ENCODE measurements at regions not wholly inside any gene's neighbourhood (a gene's known extent, or its start where the extent isn't known, plus 50 kb on each side); places are given as distances from the start of the nearest gene placed in this dataset.
"Not testable (repeated sequence)": the region's sequence is repeated elsewhere in the genome, so short reads cannot be mapped to it uniquely, and the experiment has no call there.

DNA sequence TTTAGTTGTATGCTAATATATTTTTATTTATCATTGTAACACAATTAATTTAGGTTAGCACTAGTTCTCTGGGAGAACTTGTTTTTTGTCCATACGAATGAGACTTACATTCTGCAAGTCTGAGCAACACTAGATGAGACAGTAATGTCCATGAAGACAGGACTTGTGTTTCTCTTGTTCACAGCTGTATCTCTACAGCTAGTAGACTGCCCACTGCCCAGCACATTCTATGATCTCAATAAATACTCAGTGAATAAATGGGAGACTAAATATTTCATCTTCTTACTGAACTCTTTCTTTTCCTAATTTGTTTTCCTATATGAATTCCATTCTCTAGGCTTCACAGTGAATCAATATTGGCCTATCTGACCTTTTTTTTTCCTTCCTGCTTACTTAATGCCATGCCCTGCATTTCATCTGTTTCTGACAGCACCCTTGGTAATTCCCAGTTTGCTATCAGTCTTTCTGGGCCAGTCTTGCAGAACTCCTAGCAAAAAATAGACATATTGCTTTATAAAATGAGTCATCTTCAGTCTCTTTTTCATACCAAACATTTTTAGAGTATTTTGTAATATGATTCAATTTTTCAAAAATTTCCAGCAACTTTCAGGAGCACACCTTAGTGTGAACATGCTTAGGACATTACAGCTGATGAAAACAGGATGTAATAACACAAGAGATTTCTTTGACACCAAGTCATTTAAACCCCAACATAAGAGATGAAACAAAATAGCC is 185.5 kb upstream of the ATP2B1 start:
- no peak for DNase-seq

- DNase-seq = no peak
Measured at GRCh38 chr12:89892436-89892835, 183.8 kb upstream of the ATP2B1 start.

- DNase-seq = no peak
Measured at GRCh38 chr12:89891933-89892332, 183.3 kb upstream of the ATP2B1 start.

DNA sequence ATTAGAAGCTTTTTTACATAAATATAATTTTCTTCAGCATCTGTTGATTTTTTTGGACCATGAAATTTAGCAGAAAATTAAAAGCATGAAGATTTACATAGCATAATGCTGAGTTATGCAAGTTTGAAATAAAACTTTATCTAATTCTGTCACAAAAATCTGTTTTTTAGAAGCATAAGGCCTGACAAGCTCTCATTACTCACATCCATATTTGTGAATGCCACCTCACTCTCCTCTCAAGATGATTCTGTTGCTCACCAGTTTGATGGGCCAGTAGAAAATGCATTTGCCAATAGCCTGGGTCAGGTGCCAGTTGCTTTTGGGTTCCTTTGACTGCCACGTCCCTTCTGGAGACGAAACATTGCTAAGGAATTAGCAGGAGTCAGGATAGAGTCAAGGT is 181.5 kb upstream of the ATP2B1 start:
- no peak for DNase-seq

DNA sequence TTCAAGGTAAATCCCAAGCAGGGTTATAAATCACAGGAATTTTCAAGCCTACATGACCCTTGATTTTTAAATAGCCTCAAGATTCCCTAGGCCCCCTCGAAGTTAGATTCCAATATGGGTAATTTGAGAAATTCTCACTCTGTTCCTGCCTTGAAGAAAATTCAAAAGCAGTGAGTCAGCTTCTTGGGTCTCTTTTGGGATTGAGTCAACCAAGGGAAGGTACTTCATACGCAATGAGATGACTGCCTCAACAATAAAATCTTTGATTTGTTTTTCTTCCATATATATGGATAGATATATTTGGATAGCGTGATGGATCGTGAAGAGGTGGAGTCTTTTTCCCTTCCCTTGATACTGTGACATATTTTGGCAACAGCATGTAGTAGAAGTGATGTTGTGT is 180.4 kb upstream of the ATP2B1 start:
- no peak for DNase-seq

DNA sequence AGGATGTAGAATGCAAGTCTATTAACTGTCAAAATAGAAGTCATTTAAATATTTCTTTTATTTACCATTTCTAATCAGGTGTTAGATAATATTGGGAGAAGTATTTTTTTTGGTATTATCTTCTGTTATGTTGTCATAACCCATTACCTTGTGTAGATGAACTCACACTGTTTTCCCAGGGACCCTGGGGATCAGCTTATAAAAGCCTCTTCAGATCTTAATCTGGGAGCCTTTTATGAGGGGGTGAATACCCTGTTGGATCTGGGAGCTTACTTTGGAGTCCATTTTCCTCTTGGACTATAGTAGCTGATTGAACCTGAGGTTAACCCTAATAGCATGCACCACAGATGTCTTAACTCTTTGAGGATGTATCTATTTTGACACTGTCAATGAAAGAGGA is 176.3 kb upstream of the ATP2B1 start:
- no peak for DNase-seq

DNA sequence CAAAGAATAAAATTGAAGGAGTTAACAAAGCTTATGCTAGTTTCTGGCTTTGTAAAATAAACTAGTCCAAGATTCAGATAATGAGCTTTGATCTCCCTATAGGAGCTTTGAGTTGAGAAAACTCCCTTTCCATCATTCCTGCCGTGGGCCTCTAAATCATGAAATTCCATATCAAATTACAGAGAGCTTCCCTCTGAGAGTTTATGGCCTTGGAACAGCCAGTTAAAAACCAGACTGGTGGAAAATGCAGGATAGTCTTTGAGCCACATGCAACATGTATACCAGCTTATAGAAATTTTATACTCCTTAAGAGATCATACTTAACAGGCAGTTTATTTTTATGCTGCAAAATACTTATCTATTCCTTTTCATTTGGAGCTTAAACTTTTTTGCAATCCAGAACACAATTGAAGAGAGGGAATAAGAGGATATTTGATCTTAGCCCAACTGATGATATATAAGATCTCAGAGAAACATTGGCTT is 175.8 kb upstream of the ATP2B1 start:
- DNase-seq = no peak

DNA sequence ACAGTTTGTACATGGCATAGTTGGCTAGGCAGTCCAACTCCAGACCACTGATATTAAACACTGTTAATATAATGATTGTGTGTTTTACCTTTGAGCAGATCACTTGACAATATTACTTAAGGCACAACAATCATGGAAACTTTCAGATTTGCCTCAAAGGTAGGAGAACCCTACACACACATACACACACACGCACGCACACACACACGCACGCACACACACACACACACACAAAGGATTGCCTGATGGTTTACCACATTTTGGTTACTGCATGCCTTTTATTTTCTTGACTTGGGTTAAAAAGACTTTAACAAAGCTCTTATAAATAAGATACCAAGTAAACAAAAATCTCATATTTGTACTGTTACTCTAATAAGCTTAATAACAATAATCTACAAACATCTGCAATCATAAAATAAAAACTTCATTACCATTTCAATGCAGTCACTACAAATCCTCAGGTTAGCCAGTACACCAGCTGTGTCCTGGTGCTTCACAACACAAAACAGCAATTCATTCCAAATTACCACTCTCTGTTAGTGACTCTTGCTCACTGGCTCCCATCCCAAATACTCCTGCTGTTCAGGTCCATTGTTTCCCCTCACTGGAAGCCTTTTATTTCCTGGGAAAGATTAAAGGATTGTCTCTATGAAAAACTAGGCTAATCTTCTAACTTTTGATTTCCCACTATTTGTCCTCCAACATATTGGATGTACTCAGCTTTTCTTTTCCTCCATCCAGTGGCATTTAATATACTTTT is 175.2 kb upstream of the ATP2B1 start:
- no peak for DNase-seq

DNA sequence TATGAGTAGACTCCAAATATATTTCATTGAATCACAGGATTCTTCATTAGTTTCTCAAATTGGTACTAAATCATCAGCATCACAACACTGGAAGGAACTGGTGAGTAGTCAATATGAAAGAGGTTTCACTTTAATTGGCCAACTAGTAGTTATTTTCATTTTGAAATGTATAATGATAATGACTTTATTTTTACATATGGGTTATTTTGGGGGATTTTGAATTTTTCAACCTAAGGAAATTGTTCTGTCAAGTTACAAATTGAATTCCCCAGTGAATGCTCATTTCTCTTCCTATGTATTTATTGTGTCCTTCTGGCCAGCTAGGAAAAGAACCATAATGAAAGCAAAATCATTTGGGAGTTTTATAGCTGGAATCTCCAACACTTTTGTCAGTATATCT is 174.2 kb upstream of the ATP2B1 start:
- DNase-seq = no peak

DNA sequence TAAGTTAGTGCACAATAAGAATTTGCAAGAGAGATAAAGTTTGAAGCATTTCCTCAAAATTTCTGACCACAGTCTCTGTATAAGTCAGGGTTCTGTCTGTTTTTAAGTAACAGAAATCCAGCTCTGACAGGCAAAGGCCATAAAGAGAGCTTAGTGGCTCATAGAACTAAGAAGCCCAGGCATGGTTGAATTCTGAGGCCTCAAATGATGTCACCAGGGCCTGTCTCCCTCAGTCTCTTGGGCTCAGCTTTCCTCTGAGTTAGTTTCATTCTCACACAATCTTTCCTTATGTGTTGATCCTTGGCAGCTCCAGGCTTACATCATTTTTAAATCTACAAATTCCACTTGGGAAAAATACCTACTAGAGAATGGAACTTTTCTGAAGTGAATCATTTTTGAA is 173.4 kb upstream of the ATP2B1 start:
- DNase-seq = no peak

DNA sequence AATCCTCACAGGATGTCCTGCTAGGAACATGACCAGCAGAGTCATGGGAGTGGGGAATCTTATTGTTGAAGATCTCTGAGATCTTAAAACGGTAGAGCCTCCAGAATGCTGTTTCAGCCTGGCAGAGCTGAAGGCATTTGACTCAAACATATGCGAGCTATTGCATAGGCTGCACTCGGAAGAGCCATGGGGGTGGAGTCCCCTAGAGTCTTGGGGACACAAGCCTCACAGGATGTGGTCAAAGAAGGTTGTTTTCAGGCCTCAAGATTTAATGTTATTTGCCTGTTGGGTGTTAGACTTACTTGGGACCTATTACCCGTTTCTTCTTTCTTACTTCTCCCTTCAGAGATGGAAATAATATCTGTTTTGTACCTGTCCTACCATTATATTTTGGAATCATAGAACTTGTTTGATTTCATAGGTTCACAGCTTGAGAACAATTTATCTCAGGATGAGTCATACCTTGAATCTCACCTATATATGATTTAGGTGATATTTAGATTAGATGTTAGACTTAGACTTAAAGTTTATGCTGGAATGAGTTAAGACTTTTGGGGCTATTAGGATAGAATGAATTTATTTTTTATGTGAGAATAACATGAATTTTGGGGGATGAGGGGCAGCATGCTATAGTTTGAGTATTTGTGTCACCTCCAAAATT is 172.2 kb upstream of the ATP2B1 start:
- peak; percentile 29 for DNase-seq

DNA sequence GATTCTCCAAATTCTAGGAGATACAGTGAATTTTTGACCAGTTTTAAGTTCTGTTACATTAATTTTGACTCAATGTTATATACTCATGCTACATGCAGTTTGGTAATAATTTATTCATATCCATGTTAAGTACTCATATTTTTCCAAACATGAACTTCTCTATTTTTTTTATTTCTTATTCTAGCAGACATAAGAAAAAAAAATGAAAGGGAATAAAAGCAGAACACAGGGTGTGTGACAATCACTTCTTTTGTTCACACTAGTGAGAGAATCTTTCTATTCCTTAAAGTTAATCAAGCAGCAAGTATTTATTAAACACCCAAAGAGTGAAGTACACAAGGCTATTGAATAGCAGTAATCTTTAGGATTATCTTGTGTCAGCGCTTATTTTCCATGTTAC is 171.1 kb upstream of the ATP2B1 start:
- DNase-seq = no peak

- no peak for DNase-seq
Measured at GRCh38 chr12:89878950-89879349, 170.3 kb upstream of the ATP2B1 start.

DNA sequence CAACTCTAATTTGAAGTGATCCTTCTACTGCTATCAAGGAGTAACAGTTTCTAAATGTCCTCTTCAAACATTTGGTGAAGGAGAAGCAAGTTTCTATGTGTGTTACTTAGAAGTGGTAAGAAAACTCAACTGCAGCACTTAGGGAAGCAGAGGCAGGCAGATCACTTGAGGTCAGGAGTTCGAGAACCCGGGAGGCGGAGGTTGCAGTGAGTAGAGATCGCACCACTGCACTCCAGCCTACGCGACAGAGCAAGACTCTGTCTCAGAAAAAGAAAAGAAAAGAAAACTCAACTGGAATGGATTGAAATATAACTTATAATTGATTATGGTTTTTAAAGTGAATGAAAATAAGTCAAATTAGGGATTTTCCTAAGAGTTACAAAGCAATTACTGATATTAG is 169.7 kb upstream of the ATP2B1 start:
- DNase-seq = no peak

- DNase-seq = no peak
Measured at GRCh38 chr12:89877671-89878070, 169.0 kb upstream of the ATP2B1 start.

DNA sequence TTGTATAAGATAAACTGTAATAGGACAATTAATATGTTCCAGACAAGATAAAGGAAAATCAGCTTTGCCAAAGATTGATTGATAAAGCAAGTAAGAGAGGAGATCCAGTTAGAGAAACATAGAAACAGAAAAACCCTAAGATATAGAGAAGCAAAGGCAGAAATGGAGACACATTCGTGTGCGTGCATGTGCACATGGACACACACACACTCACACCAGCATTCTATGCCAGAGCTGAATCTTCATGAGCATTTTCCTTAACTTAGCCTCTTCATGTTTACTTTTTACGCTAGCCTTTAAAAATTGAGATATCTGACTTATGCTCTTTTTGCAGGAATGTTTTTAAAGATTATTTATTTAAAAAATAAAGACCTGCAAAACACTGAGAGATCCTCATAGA is 168.5 kb upstream of the ATP2B1 start:
- no peak for DNase-seq

DNA sequence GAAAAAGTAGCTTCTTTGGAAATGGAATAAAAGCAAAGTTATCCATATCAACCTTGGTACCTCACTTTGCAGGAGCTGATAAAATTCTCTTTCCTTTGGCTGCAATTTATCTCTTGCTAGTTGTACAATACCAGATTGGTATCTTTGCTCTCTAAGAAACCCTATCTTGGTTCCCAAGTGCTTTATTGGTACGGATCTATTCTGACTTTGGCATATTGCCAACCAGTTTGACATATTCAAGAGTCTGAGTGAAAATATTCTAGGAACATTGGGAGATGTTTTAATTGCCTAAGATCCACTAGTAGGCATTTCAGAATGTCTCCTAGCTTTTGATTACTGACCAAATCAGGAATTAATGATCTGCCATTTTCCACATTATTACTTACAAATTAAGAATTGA is 167.2 kb upstream of the ATP2B1 start:
- no peak for DNase-seq

DNA sequence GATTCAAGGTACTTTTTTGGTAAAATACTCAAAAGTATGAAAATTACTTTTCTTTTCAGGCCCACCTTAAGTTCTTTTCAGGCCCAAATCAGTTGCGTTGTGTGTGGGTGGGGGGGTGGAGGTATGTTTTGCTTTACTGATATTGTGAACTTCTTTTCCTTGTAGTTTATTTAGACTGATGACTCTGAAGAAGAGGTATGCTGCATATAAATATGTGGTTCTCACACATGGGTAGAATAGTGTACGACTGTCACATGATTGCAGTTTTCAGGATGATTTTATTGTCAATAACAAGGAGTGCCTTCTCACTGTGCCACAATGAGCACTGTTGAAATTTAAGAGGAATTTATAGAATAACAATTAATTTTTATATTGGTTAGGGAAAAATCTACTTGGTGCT is 166.6 kb upstream of the ATP2B1 start:
- no peak for DNase-seq

DNA sequence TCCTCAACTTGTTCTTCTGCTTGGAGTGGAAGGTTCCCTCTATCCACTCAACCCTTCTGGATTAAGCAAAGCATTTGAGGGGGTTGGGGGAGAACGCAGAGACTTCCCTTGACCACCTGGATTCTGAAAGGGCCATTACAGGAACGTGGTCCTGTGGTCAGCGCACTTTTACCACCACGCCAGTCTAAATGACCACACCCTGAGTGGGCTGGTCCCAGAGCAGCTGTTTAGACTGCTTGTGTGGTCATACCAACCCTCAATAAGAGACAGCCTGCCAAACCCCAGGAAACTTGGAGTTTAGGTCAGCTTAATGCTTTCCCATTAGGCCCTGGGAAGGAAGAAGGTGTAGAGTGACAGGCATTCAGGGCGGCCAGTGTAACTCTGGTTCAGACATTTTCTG is 165.5 kb upstream of the ATP2B1 start:
- DNase-seq = no peak

- no peak for DNase-seq
Measured at GRCh38 chr12:89873745-89874144, 165.1 kb upstream of the ATP2B1 start.

DNA sequence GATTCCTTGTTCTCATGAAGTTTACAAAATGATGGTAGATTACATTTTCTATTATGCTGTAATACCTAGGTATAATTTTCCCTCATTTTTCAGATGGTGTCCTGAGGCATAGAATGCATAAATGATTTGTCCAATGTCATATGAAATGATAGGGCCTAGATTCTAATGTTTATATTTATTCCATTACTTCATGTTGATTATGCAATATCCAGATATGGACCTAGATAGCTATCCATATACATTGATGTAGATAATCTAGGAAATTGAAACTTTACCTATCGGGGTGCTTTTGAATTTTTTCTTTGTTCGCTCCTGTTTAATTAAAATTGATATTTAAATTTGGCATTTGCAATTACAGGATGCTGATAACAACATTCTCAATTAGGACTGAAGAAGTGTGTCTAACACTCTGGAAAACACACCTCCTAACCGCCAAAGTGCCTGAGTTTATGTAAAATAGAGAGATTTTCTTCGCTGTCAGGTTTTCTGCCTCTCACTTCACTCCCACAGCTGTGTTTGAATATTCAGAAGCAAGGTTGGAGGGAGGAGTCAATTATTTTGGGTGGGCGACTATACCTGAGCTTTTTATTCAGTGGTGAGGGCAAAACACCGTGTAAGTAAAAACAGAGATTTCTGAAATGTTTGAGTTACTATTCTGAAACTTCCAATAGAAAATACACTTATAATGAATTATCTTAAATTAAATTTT is 164.4 kb upstream of the ATP2B1 start:
- DNase-seq = no peak

DNA sequence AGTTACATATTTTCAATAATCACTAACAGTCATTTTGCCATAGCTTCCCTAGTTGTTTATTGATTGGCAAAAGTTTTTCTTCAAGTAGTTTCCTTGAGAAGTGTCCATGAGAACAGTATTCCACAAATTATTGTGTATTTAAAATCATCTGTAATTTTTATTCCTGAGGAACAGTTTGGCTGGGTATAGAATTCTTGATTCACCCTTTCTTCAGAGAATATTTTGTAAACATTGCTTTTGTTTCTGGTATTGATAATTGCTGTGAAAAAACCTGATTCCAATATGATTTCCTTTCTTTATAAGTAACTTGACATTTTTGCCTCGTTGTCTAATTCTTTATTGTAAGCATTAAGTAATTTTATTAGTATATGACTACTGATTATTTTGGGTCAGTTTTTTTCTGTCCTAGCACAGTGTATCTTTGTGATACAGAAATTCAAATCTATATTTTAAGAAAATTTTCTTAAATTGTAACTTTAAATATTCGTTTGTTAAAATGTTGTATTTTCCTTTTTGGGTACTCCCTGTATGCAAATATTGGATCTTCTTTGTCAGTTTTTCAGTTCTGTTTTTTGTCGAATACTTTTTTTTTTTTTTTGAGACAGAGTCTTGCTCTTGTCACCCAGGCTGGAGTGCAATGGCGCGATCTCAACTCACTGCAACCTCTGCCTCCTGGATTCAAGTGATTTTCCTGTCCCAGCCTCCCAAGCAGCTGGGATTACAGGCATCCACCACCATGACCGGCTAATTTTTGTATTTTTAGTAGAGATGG is 162.0 kb upstream of the ATP2B1 start:
- no peak for DNase-seq

DNA sequence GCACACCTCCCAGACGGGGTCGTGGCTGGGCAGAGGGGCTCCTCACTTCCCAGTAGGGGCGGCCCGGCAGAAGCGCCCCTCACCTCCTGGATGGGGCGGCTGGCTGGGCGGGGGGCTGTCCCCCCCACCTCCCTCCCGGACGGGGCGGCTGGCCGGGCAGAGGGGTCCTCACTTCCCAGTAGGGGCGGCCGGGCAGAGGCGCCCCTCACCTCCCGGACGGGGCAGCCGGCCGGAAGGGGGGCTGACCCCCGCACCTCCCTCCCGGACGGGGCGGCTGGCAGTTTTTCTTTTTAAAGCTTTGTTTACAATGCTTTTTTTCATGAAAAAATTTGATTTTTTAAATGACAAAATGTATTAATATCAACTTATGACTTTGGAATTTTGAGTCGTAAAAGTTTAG is 159.0 kb upstream of the ATP2B1 start:
- not testable (repeated sequence) for DNase-seq
